ENCODE measurements at regions not wholly inside any gene's neighbourhood (a gene's known extent, or its start where the extent isn't known, plus 50 kb on each side); places are given as distances from the start of the nearest gene placed in this dataset.

- H3K9me3 ChIP-seq = no peaks in the 10 kb centered on the region
- no peaks in the 10 kb centered on the region for H3K4me1 ChIP-seq
- H3K4me3 ChIP-seq = no peak overlapping the region
- WGBS, 3 donors = 37 to 41% (median 40%) methylated on average over 19 of the region's 19 CpGs
- H3K27ac ChIP-seq = no peak overlapping the region
- no peak for ATAC-seq
- no peak for DNase-seq
- H3K27me3 ChIP-seq (ENCODE audit: insufficient read depth in 3 of 3, low read length in 2 of 3) = no peaks in the 10 kb centered on the region
- intact Hi-C loops (cut with DNase I) = no loop called here
- no peaks in the 10 kb centered on the region for H3K36me3 ChIP-seq (ENCODE audit: insufficient read depth in 1 of 2, low read depth in 1 of 2)
- TF ChIP-seq CTCF (IDR thresholded peaks at IDR 0.05) = no peak
Observed at GRCh38 chr21:31470896-31471694, 127.0 kb upstream of the TIAM1 start.

GRCh38 chr21:31460980-31461379 is 116.9 kb upstream of the TIAM1 start:
- H3K36me3 ChIP-seq (ENCODE audit: insufficient read depth in 1 of 2, low read depth in 1 of 2) = no peaks in the 10 kb centered on the region
- 77 to 88% (median 82%) methylated on average over 10 of the region's 10 CpGs for WGBS, 3 donors
- DNase-seq = no peak
- no peaks in the 10 kb centered on the region for H3K9me3 ChIP-seq
- no peak for TF ChIP-seq CTCF (IDR thresholded peaks at IDR 0.05)
- no peak overlapping the region for H3K4me3 ChIP-seq
- no peaks in the 10 kb centered on the region for H3K4me1 ChIP-seq
- no peak for ATAC-seq
- H3K27ac ChIP-seq = no peak overlapping the region
- intact Hi-C loops (cut with DNase I) = no loop called here
- no peaks in the 10 kb centered on the region for H3K27me3 ChIP-seq (ENCODE audit: insufficient read depth in 3 of 3, low read length in 2 of 3)

- TF ChIP-seq CTCF (IDR thresholded peaks at IDR 0.05) = no peak
- Histone ChIP-seq H3K4me3 (no peak overlapping the region), H3K4me1 (no peaks in the 10 kb centered on the region), H3K36me3 (ENCODE audit: insufficient read depth in 1 of 2, low read depth in 1 of 2) (no peaks in the 10 kb centered on the region), H3K27ac (no peak overlapping the region), H3K27me3 (ENCODE audit: insufficient read depth in 3 of 3, low read length in 2 of 3) (no peaks in the 10 kb centered on the region), H3K9me3 (no peaks in the 10 kb centered on the region)
- 83 to 86% (median 85%) methylated on average over 3 of the region's 3 CpGs for WGBS, 3 donors
- intact Hi-C loops (cut with DNase I) = no loop called here
- ATAC-seq = no peak
- no peak for DNase-seq
Observed at GRCh38 chr21:31459457-31459856, 115.4 kb upstream of the TIAM1 start.

- Histone ChIP-seq H3K9me3 (no peaks in the 10 kb centered on the region), H3K27ac (no peak overlapping the region), H3K4me1 (no peaks in the 10 kb centered on the region), H3K4me3 (no peak overlapping the region), H3K36me3 (ENCODE audit: insufficient read depth in 1 of 2, low read depth in 1 of 2) (no peaks in the 10 kb centered on the region), H3K27me3 (ENCODE audit: insufficient read depth in 3 of 3, low read length in 2 of 3) (no peaks in the 10 kb centered on the region)
- no peak for ATAC-seq
- DNase-seq = no peak
- no peak for TF ChIP-seq CTCF (IDR thresholded peaks at IDR 0.05)
- 69 to 85% (median 78%) methylated on average over 1 of the region's 1 CpG for whole genome bisulfite sequencing, 3 donors
- intact Hi-C loops (cut with DNase I) = no loop called here
Observed at GRCh38 chr21:31457675-31458074, 113.6 kb upstream of the TIAM1 start.

GRCh38 chr21:31456201-31456600 is 112.1 kb upstream of the TIAM1 start:
- no peaks in the 10 kb centered on the region for H3K27me3 ChIP-seq (ENCODE audit: insufficient read depth in 3 of 3, low read length in 2 of 3)
- H3K4me1 ChIP-seq = no peaks in the 10 kb centered on the region
- DNase-seq (no peak), ATAC-seq (no peak)
- H3K4me3 ChIP-seq = no peak overlapping the region
- no peaks in the 10 kb centered on the region for H3K9me3 ChIP-seq
- H3K36me3 ChIP-seq (ENCODE audit: insufficient read depth in 1 of 2, low read depth in 1 of 2) = no peaks in the 10 kb centered on the region
- 68 to 70% (median 69%) methylated on average over 6 of the region's 6 CpGs for WGBS, 3 donors
- intact Hi-C loops (cut with DNase I) = no loop called here
- no peak overlapping the region for H3K27ac ChIP-seq
- no peak for TF ChIP-seq CTCF (IDR thresholded peaks at IDR 0.05)
